H9 (cell line): ENCODE measurements at regions not wholly inside any gene's neighbourhood (a gene's known extent, or its start where the extent isn't known, plus 50 kb on each side); places are given as distances from the start of the nearest gene placed in this dataset.

Experiments
- DNase-seq: peaks from one replicate; pipeline ENCODE4 v3.0.0-alpha.2; 2017
- H2AFZ ChIP-seq: one replicate; pipeline ENCODE4 v1.6.1; 2013; ENCODE audit warnings: mild to moderate bottlenecking, low read length, control low read depth, moderate library complexity
- H2AK5ac ChIP-seq: 2 replicates; pipeline ENCODE4 v1.6.1; 2013; ENCODE audit warnings: low read length, control low read depth, mixed read lengths; ENCODE audit not compliant: insufficient read length
- H2BK120ac ChIP-seq: one replicate; pipeline ENCODE4 v1.6.1; 2013; ENCODE audit warnings: low read depth, mild to moderate bottlenecking, low read length, control low read depth, inconsistent platforms; ENCODE audit not compliant: poor library complexity, severe bottlenecking
- H2BK12ac ChIP-seq: 2 replicates; pipeline ENCODE4 v1.6.1; 2013; ENCODE audit warnings: low read length, control low read depth, mixed read lengths, low read depth; ENCODE audit not compliant: insufficient read length
- H2BK15ac ChIP-seq: 2 replicates; pipeline ENCODE4 v1.6.1; 2013; ENCODE audit warnings: low read depth, low read length, control low read depth
- H2BK20ac ChIP-seq: one replicate; pipeline ENCODE4 v1.6.1; 2013; ENCODE audit warnings: low read depth, mild to moderate bottlenecking, low read length, control low read depth, inconsistent platforms; ENCODE audit not compliant: poor library complexity, severe bottlenecking
- H2BK5ac ChIP-seq: 2 replicates; pipeline ENCODE4 v1.6.1; 2013; ENCODE audit warnings: low read length, control low read depth, mixed read lengths; ENCODE audit not compliant: insufficient read length
- H3K14ac ChIP-seq: 2 replicates; pipeline ENCODE4 v1.6.1; 2013; ENCODE audit warnings: low read length, control low read depth; ENCODE audit not compliant: insufficient read depth
- H3K18ac ChIP-seq: 2 replicates; pipeline ENCODE4 v1.6.1; 2013; ENCODE audit warnings: low read depth, mild to moderate bottlenecking, mixed read lengths, low read length, control low read depth; ENCODE audit not compliant: insufficient read length
- H3K23ac ChIP-seq: 2 replicates; pipeline ENCODE4 v1.6.1; 2013; ENCODE audit warnings: low read length, control low read depth, mixed read lengths, low read depth; ENCODE audit not compliant: insufficient read length
- H3K23me2 ChIP-seq: 2 replicates; pipeline ENCODE4 v1.6.1; 2013; ENCODE audit warnings: low read depth, mild to moderate bottlenecking, mixed read lengths, low read length, control low read depth; ENCODE audit not compliant: insufficient read length, poor library complexity, severe bottlenecking
- H3K27ac ChIP-seq: 2 replicates; pipeline ENCODE4 v1.5.1; 2013; ENCODE audit warnings: low read length, control low read depth, mixed read lengths, low read depth; ENCODE audit not compliant: insufficient read length
- H3K27me3 ChIP-seq: 2 replicates; pipeline ENCODE4 v1.6.1; 2013; ENCODE audit warnings: low read length, control low read depth, inconsistent platforms; ENCODE audit not compliant: insufficient read depth
- H3K4ac ChIP-seq: 2 replicates; pipeline ENCODE4 v1.6.1; 2013; ENCODE audit warnings: low read depth, mild to moderate bottlenecking, control low read depth, inconsistent platforms, low read length, moderate library complexity
- H3K4me1 ChIP-seq: 2 replicates; pipeline ENCODE4 v1.6.1; 2013; ENCODE audit warnings: low read length, control low read depth, inconsistent platforms; ENCODE audit not compliant: insufficient read depth
- H3K4me2 ChIP-seq: 2 replicates; pipeline ENCODE4 v1.6.1; 2013; ENCODE audit warnings: low read length, control low read depth, mixed read lengths; ENCODE audit not compliant: insufficient read length, insufficient read depth
- H3K56ac ChIP-seq: 2 replicates; pipeline ENCODE4 v1.6.1; 2013; ENCODE audit warnings: low read depth, mild to moderate bottlenecking, mixed read lengths, low read length, control low read depth; ENCODE audit not compliant: insufficient read length
- H3K79me1 ChIP-seq: 2 replicates; pipeline ENCODE4 v1.6.1; 2013; ENCODE audit warnings: low read depth, mild to moderate bottlenecking, moderate library complexity, low read length, control low read depth, inconsistent platforms; ENCODE audit not compliant: insufficient read depth, poor library complexity, severe bottlenecking
- H3K79me2 ChIP-seq: 2 replicates; pipeline ENCODE4 v1.6.1; 2013; ENCODE audit warnings: low read length, control low read depth, inconsistent platforms; ENCODE audit not compliant: insufficient read depth
- H3K9ac ChIP-seq: 2 replicates; pipeline ENCODE4 v1.6.1; 2013; ENCODE audit warnings: low read length, control low read depth, mixed read lengths; ENCODE audit not compliant: insufficient read length; ENCODE audit errors: extremely low read depth
- H3K9me3 ChIP-seq: one replicate; pipeline ENCODE4 v1.6.1; 2013; ENCODE audit warnings: low read depth, low read length, inconsistent platforms; ENCODE audit not compliant: control insufficient read depth
- H3T11ph ChIP-seq: one replicate; pipeline ENCODE4 v1.6.1; 2013; ENCODE audit warnings: mild to moderate bottlenecking, low read length, control low read depth, inconsistent platforms
- H4K20me1 ChIP-seq: one replicate; pipeline ENCODE4 v1.6.1; 2013; ENCODE audit not compliant: control insufficient read depth, insufficient read length, insufficient read depth
- H4K5ac ChIP-seq: 2 replicates; pipeline ENCODE4 v1.6.1; 2013; ENCODE audit warnings: low read depth, mild to moderate bottlenecking, mixed read lengths, low read length, control low read depth; ENCODE audit not compliant: insufficient read length
- H4K8ac ChIP-seq: replicated peaks from 2 replicates; pipeline ENCODE4 v1.6.1; 2013; ENCODE audit warnings: low read length, control low read depth, mixed read lengths, low read depth; ENCODE audit not compliant: insufficient read length
- H4K91ac ChIP-seq: 2 replicates; pipeline ENCODE4 v1.6.1; 2013; ENCODE audit warnings: low read depth, mild to moderate bottlenecking, moderate library complexity, mixed read lengths, low read length, control low read depth; ENCODE audit not compliant: insufficient read length
- H3K27ac Mint-ChIP-seq, 3 experiments: 2 replicates in 2 of 3; 3 replicates in 1 of 3; pipeline ENCODE4 v1.8.0; 2020 to 2021; ENCODE audit warnings: mixed read lengths in 3 of 3, mild to moderate bottlenecking in 1 of 3, moderate library complexity in 1 of 3
- H3K27me3 Mint-ChIP-seq: 2 replicates; pipeline ENCODE4 v1.8.0; 2021; ENCODE audit warnings: low read depth, mild to moderate bottlenecking, moderate library complexity, mixed read lengths
- H3K36me3 Mint-ChIP-seq, 3 experiments: 2 replicates in 2 of 3; 3 replicates in 1 of 3; pipeline ENCODE4 v1.8.0; 2020 to 2021; ENCODE audit warnings: low read depth in 3 of 3, mixed read lengths in 3 of 3; ENCODE audit not compliant: insufficient read depth in 1 of 3
- H3K4me1 Mint-ChIP-seq, 2 experiments: 2 replicates each; pipeline ENCODE4 v1.8.0; 2020; ENCODE audit warnings: mixed read lengths in 2 of 2
- H3K4me3 Mint-ChIP-seq, 2 experiments: 2 replicates in 1 of 2; 3 replicates in 1 of 2; pipeline ENCODE4 v1.8.0; 2020 to 2021; ENCODE audit warnings: mild to moderate bottlenecking in 2 of 2, mixed read lengths in 2 of 2, moderate library complexity in 1 of 2
- H3K9me3 Mint-ChIP-seq, 2 experiments: 2 replicates in 1 of 2; 3 replicates in 1 of 2; pipeline ENCODE4 v1.8.0; 2020; ENCODE audit warnings: mild to moderate bottlenecking in 2 of 2, mixed read lengths in 2 of 2, moderate library complexity in 1 of 2
- CTCF ChIP-seq: fragments of 200-600 bp; sonication (generic); conservative IDR thresholded peaks from 3 replicates; pipeline ENCODE4 v1.8.0; 2021; ENCODE audit warnings: antibody characterized with exemption, mild to moderate bottlenecking

- Histone ChIP-seq H2BK12ac (no peak overlapping the region), H3K27ac (no peak overlapping the region), H3K9me3 (no peaks in the 10 kb centered on the region), H4K8ac (no peak overlapping the region), H2BK120ac (no peak overlapping the region), H2BK20ac (no peak overlapping the region), H2AK5ac (no peak overlapping the region), H4K91ac (no peak overlapping the region), H3K56ac (no peak overlapping the region), H3K9ac (no peak overlapping the region), H3K23me2 (no peaks in the 10 kb centered on the region), H4K20me1 (no peaks in the 10 kb centered on the region), H2AFZ (no peak overlapping the region), H2BK15ac (no peak overlapping the region), H4K5ac (no peak overlapping the region), H3K23ac (no peak overlapping the region), H3K27me3 (no peaks in the 10 kb centered on the region), H3K79me2 (no peaks in the 10 kb centered on the region), H3K4me1 (no peaks in the 10 kb centered on the region), H3K4ac (no peak overlapping the region), H3K18ac (no peak overlapping the region), H2BK5ac (no peak overlapping the region), H3K14ac (no peak overlapping the region), H3K79me1 (no peaks in the 10 kb centered on the region), H3K4me2 (no peak overlapping the region), H3T11ph (no peak overlapping the region)
- peaks cover 18 to 29% of the 10 kb centered on the region in 2 experiments for H3K4me1 Mint-ChIP-seq
- peak overlapping the region; percentile 48 to 67 (median 65); a peak in 4 of 7 replicates for H3K27ac Mint-ChIP-seq
- no peak for TF ChIP-seq CTCF
- H3K4me3 Mint-ChIP-seq: peak overlapping the region in 1 of 2 experiments; percentile 22; a peak in 2 of 5 replicates
- H3K9me3 Mint-ChIP-seq: peaks cover 25 to 29% of the 10 kb centered on the region in 2 experiments
- DNase-seq: no peak
- peaks cover 7 to 34% (median 17%) of the 10 kb centered on the region in 3 experiments for H3K36me3 Mint-ChIP-seq
- peaks cover 10% of the 10 kb centered on the region for H3K27me3 Mint-ChIP-seq
These were observed 58.1 kb upstream of the MYT1L start for GRCh38 chr2:2389215-2389614.
